Breast epithelium (tissue), 3 donors: ENCODE measurements at regions not wholly inside any gene's neighbourhood (a gene's known extent, or its start where the extent isn't known, plus 50 kb on each side); places are given as distances from the start of the nearest gene placed in this dataset.

Experiments
- CTCF ChIP-seq, 3 donors: fragments of 450-650 bp; IDR thresholded peaks; one replicate each; pipeline ENCODE4 v1.5.1; 2016 to 2017; ENCODE audit warnings: antibody characterized with exemption in 3 of 3, mild to moderate bottlenecking in 3 of 3, moderate library complexity in 3 of 3
- POLR2AphosphoS5 ChIP-seq, 3 donors: sonication (generic); formaldehyde crosslinking; IDR thresholded peaks; one replicate each; pipeline ENCODE4 v1.6.1; 2017; ENCODE audit warnings: antibody characterized with exemption in 3 of 3

DNA sequence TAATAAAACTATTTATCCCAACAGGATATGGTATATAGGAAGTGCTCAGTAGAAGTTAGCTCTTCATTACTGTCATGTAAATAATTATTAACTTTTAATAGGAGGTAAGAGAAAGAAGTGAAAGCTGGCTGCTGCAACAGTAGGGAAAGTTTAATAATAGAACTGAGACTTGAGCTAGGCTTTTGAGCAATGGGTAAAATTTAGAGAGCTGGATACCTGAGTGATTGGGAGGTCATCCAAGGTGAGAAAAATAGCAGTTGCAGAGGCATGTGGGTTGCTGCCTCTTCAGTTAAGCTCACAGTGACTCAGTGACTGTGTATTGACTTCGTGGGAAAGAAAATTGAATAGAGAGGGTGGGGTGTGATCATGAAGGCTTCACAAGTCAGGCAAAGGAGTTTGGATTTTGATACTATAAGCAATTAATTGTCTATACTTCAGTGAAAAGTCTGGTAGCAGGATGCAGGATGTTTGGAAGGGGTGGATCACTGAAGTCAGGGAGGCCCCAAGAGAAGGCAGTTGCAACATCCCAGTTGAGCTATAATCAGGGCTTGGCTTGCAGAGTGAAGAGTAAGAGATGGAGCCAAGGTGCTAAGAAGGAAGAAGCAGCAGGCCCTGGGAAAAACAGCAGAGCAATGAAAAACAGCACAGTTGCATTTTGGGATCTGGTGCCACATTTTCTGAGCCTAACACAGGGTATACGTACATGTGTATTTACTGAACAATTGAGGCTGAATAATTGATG lies 172.0 kb upstream of the FRMD6 start:
- TF ChIP-seq CTCF (IDR thresholded peaks at IDR 0.05) (no peak), POLR2AphosphoS5 (IDR thresholded peaks at IDR 0.05) (no peak)
